Thymus (tissue), 11 donors: ENCODE measurements at regions not wholly inside any gene's neighbourhood (a gene's known extent, or its start where the extent isn't known, plus 50 kb on each side); places are given as distances from the start of the nearest gene placed in this dataset.

Source experiments
- DNase-seq, 9 donors: peaks; one replicate each; pipeline ENCODE4 v3.0.0-alpha.2; 2013; ENCODE audit warnings: low spot score in 9 of 9, low read depth in 6 of 9, missing footprints in 1 of 9
- H3K27ac ChIP-seq, 2 donors: one replicate each; pipeline ENCODE4 v1.5.1; 2013; ENCODE audit warnings: control low read depth in 1 of 2, low read depth in 1 of 2, low read length in 1 of 2, mild to moderate bottlenecking in 1 of 2, moderate library complexity in 1 of 2
- H3K27me3 ChIP-seq, 2 donors: one replicate each; pipeline ENCODE4 v1.5.1; 2013; ENCODE audit warnings: low read length in 1 of 2; ENCODE audit not compliant: control insufficient read depth in 2 of 2, insufficient read depth in 1 of 2
- H3K36me3 ChIP-seq, 2 donors: one replicate each; pipeline ENCODE4 v1.5.1; 2013; ENCODE audit warnings: low read length in 1 of 2, mild to moderate bottlenecking in 1 of 2, moderate library complexity in 1 of 2; ENCODE audit not compliant: control insufficient read depth in 2 of 2, insufficient read depth in 2 of 2
- H3K4me1 ChIP-seq, 2 donors: one replicate each; pipeline ENCODE4 v1.5.1; 2013; ENCODE audit warnings: low read length in 2 of 2; ENCODE audit not compliant: control insufficient read depth in 2 of 2, insufficient read depth in 2 of 2
- H3K4me3 ChIP-seq, 2 donors: one replicate each; pipeline ENCODE4 v1.5.1; 2013; ENCODE audit warnings: low read length in 2 of 2, control low read depth in 1 of 2, mild to moderate bottlenecking in 1 of 2
- H3K9me3 ChIP-seq, 2 donors: one replicate each; pipeline ENCODE4 v1.5.1; 2013; ENCODE audit warnings: low read length in 1 of 2, mild to moderate bottlenecking in 1 of 2; ENCODE audit not compliant: control insufficient read depth in 2 of 2, insufficient read depth in 1 of 2
- WGBS: extraction: QIAGEN DNeasy Blood & Tissue Kit; methylation state at CpG from one replicate; pipeline ENCODE4 v1.1.7; 2013; 5-methylcytosine and 5-hydroxymethylcytosine counted together
- donor health status: healthy.

DNA sequence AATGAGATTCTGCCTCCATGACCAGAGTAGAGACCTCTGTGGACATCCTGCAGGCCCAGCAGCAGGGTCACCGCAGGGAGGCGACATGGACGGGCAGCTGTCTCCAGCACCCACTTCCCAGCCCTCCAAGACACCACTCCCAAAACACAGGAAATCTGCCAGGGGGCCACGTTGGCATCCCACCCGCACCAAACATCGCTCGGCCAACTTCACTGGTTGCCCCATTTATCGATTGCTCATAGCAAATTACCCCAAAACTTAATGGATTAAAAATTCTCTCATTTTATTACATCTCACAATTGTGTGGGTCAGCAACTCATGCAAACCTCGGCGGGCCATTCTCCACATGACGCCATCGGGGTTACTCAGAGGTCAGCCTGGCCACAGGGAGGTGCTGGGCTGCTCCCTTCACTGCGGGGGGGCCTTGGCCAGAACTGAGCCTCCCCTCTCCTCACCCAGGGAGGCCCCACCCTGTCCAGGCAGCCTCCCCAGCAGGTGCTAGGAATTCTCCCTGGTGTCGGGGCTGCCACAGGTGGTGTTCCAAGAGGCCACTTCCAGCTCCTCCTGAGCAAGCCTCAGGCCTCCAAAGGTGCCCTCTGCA is 420.7 kb upstream of the MYT1L start:
- H3K36me3 ChIP-seq, result no peaks in the 10 kb centered on the region
- WGBS, result 96% methylated on average over 14 of the region's 14 CpGs
- H3K27me3 ChIP-seq, result no peaks in the 10 kb centered on the region
- H3K4me1 ChIP-seq, result no peaks in the 10 kb centered on the region
- H3K4me3 ChIP-seq, result no peak overlapping the region
- DNase-seq, result no peak
- H3K9me3 ChIP-seq, result peaks cover 1 to 22% of the 10 kb centered on the region in 2 donors
- H3K27ac ChIP-seq, result no peak overlapping the region

DNA sequence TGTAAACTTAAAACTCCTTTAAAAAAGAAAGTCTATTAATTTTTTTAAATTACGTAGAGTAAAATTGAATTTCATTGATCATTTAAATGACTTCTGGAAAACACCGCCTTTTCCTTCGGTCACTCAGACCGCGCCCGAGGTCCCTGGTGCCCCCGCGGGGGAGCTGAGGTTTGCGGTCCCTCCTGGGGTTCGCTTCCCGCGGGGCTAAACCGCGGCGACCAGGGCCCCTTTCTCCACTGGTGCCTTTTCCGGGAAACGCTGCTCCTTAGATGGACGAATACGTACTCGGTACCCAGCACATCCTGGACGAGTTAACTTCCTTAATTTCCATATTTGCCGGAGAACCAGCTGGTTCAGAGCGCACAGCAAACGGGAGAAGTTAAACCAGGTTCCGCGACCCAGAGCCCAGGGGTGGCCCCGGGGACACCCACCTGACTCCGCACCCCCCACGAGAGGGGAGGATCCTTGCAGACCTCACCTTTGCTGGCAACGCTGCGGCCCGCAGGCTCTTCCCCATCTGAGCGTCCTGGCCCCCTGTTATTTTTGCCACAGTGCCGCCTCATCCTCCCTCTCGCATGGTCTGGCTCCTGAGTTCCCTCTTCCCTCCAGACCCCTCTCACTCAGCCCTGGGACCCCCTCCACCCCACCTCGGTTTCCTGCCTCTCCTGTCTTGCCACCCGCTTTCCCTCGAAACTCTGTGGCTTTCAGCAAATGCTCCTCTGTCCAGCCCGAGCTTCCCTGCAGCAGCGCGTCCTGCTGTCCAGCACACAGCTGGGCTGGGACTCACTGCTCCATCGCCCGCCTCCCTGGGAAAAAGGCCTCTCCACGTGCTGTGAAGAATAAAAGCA is 420.0 kb upstream of the MYT1L start:
- Histone ChIP-seq H3K4me3 (no peak overlapping the region), H3K27ac (no peak overlapping the region), H3K9me3 (peaks cover 1 to 22% of the 10 kb centered on the region in 2 donors), H3K36me3 (no peaks in the 10 kb centered on the region), H3K4me1 (no peaks in the 10 kb centered on the region), H3K27me3 (no peaks in the 10 kb centered on the region)
- no peak for DNase-seq
- 97% methylated on average over 44 of the region's 44 CpGs for WGBS

DNA sequence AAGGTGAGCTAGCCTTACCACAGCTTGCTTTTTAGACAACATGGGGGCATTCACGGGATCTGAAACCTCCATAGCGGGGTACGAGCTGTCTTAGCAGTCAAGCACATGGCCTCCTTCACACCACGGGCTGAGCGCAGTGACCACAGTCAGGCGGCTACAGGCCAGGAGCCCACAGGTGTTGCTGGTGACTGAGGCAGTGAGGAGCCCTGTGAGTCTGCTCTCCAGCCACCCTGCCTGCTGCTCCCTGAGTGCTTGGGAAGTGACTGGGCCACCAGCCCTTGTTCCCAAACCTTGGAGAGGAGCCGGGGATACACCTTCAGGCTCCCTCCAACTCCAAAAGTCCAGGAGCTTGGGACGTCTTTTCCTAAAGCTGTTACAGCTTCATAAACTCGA is 418.1 kb upstream of the MYT1L start:
- H3K4me1 ChIP-seq, result no peaks in the 10 kb centered on the region
- WGBS, result 94% methylated on average over 9 of the region's 9 CpGs
- H3K9me3 ChIP-seq, result peaks cover 1 to 17% of the 10 kb centered on the region in 2 donors
- no peak overlapping the region for H3K4me3 ChIP-seq
- no peak for DNase-seq
- no peak overlapping the region for H3K27ac ChIP-seq
- H3K27me3 ChIP-seq, result no peaks in the 10 kb centered on the region
- H3K36me3 ChIP-seq, result no peaks in the 10 kb centered on the region

DNA sequence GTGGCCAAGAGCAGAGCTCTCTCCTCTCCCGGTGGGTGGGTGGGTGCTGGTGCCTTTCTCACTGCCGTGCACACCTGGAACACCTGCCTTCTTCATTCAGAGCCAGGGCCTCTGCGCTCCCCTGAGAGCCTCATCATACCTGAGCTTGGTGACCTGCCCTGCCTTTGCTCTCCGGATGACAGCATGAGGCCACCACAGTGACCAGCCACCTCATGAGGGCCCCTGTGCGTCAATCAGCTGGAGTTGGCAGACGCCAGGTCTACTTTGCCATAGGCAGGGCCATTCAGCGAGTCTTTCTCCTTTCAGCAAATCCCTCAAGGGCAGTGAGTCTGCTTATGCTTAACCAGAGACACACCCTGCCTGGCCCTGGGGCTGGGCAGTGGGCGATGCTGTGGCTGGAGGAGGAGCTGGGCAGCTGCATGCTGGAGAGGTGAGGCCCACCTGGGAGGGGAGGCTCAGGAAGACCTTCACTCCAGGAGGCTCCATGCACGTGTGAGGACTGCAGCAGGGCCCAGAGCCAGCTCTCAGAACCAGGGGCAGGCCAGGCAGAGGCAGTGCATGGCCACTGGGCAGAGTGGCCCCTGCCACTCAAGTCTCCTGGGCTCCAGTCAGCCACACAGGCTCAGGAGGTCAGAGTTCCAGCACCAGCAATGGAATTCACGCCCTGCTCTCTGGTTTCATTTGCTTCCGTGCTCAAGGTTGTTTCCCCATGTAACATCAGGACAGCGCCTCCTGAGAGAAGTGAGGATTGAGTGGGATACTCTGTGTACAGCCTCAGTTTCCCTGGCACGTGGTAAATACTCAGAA is 417.5 kb upstream of the MYT1L start:
- H3K9me3 ChIP-seq, result peaks cover 0 to 12% of the 10 kb centered on the region in 2 donors
- H3K27ac ChIP-seq, result no peak overlapping the region
- no peaks in the 10 kb centered on the region for H3K36me3 ChIP-seq
- DNase-seq, result no peak
- no peaks in the 10 kb centered on the region for H3K27me3 ChIP-seq
- 91% methylated on average over 13 of the region's 13 CpGs for WGBS
- no peak overlapping the region for H3K4me3 ChIP-seq
- no peaks in the 10 kb centered on the region for H3K4me1 ChIP-seq

DNA sequence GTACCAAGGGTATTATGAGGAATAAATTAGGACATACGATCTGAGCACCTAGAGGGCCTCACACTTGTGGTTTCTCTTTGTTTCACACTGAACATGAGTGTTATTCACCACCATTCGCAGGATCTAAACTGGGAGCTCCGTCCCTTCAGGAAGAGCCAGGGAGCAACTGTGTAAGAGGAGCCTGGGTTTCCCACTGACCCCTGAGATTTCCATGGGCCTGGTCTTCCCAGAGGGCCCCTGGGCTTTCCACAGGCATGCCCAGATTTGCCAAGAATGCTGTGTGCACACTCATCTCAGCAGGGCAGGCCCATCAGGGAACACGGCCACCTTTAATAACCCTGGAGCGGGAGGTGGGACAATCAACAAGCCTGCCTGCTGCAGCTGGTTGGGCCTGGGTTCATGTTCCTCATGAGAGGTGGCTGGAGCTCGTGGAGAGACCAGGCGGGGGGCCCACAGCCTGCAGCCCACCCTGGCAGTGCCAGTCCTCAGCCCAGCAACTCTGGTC is 416.8 kb upstream of the MYT1L start:
- 78% methylated on average over 7 of the region's 7 CpGs for WGBS
- no peaks in the 10 kb centered on the region for H3K4me1 ChIP-seq
- H3K9me3 ChIP-seq, result peaks cover 0 to 10% of the 10 kb centered on the region in 2 donors
- no peaks in the 10 kb centered on the region for H3K27me3 ChIP-seq
- no peaks in the 10 kb centered on the region for H3K36me3 ChIP-seq
- no peak overlapping the region for H3K4me3 ChIP-seq
- peak overlapping the region in 1 of 2 donors; percentile 26 for H3K27ac ChIP-seq
- no peak for DNase-seq

DNA sequence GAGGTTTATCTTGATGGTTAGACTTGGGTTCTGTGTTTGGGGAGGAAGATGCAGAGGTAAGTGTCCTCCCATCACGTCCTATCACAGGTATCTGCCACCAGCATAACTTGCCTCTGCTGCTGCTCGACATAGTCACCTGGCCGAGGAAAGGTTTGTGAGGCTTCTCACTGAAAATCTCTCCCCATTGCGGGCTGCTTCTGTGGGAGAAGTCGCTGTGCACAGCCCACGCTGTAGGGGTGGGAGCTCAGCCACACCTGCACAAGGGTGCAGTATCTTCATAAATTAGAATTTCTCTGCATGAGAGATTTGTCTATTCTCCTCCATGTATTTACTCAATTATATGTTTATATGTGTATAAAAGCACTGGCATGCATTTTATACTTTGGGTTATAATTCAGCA is 415.7 kb upstream of the MYT1L start:
- 94% methylated on average over 6 of the region's 6 CpGs for WGBS
- DNase-seq, result no peak
- no peaks in the 10 kb centered on the region for H3K27me3 ChIP-seq
- peaks cover 0 to 10% of the 10 kb centered on the region in 2 donors for H3K9me3 ChIP-seq
- no peak overlapping the region for H3K4me3 ChIP-seq
- no peaks in the 10 kb centered on the region for H3K4me1 ChIP-seq
- H3K27ac ChIP-seq, result no peak overlapping the region
- H3K36me3 ChIP-seq, result no peaks in the 10 kb centered on the region

DNA sequence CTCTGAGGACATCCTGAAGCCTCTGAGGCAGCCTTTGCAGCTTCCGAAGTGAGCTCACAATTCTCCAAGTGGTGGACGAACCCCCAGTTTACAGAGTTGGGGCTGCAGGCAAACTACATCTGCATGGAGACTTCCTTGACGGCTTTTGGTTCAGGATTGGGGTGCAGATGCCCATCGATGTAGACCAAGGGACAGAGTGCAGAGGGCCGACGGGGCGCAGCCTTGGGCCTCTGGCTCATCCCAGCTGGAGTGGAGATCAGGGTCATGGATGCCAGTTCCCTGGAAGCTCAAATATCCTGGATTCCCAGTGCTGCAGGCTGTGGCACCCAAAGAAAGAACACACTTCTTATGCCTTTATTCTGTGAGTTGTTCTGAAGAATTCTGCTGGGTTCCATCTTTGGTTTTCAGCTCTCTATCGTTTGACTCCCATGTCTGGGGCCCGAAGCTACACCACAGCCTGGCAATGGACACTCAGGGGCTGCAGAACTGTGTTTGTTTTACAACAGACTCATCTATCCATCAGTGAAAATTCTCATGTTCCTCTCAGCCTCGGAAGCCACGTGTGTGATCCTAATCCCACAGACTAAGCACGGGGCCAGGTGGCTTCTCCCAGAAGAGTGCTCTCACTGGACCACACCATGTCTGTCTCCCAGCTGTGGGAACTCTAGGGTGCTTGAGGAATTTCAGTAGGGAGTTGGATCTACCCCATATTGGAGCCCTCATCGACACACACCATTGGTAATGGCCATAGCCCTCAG is 414.1 kb upstream of the MYT1L start:
- H3K27ac ChIP-seq, result no peak overlapping the region
- no peaks in the 10 kb centered on the region for H3K4me1 ChIP-seq
- no peak overlapping the region for H3K4me3 ChIP-seq
- H3K36me3 ChIP-seq, result no peaks in the 10 kb centered on the region
- no peak for DNase-seq
- no peaks in the 10 kb centered on the region for H3K9me3 ChIP-seq
- WGBS, result 96% methylated on average over 13 of the region's 13 CpGs
- no peaks in the 10 kb centered on the region for H3K27me3 ChIP-seq

DNA sequence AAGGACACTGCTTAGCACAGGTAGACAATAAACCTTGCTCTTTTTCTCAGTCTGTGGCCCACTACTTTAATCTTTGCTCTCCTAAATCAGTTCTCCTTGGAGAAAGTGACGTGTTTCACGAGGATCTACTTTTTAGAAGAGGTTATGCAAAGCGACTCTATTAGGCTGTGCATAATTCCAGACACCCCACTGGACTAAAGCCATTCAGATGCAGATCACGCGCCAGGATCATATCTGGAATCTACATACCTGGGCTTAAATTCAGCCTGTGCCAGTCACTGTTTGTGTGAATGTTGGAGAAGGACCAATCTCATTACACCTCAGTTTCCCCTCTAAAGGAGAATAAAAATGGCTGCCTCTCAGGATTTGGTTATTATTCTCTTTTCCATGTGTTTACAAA is 413.0 kb upstream of the MYT1L start:
- Histone ChIP-seq H3K4me1 (no peaks in the 10 kb centered on the region), H3K36me3 (no peaks in the 10 kb centered on the region)
- WGBS, result 81% methylated on average over 5 of the region's 5 CpGs

More for the DNA sequence above, 413.0 kb upstream of the MYT1L start:
- no peak for DNase-seq
- Histone ChIP-seq H3K27me3 (no peaks in the 10 kb centered on the region), H3K4me3 (no peak overlapping the region), H3K9me3 (no peaks in the 10 kb centered on the region), H3K27ac (no peak overlapping the region)
